HFFc6 (cell line): ENCODE measurements at regions not wholly inside any gene's neighbourhood (a gene's known extent, or its start where the extent isn't known, plus 50 kb on each side); places are given as distances from the start of the nearest gene placed in this dataset.
"Not testable (repeated sequence)": the region's sequence is repeated elsewhere in the genome, so short reads cannot be mapped to it uniquely, and the experiment has no call there.

Experiments
- DNase-seq: peaks from one replicate; pipeline ENCODE4 v3.0.0-alpha.2; 2018
- H3K27ac Mint-ChIP-seq: 2 replicates; pipeline ENCODE4 v1.8.0; 2020; ENCODE audit warnings: mild to moderate bottlenecking, mixed read lengths
- H3K27me3 Mint-ChIP-seq: 2 replicates; pipeline ENCODE4 v1.8.0; 2021; ENCODE audit warnings: mild to moderate bottlenecking, moderate library complexity, mixed read lengths; ENCODE audit not compliant: insufficient read depth
- H3K36me3 Mint-ChIP-seq: 2 replicates; pipeline ENCODE4 v1.8.0; 2021; ENCODE audit warnings: low read depth, mixed read lengths
- H3K4me1 Mint-ChIP-seq: 2 replicates; pipeline ENCODE4 v1.8.0; 2020; ENCODE audit warnings: low read depth, mixed read lengths
- H3K4me3 Mint-ChIP-seq: 2 replicates; pipeline ENCODE4 v1.8.0; 2020; ENCODE audit warnings: mild to moderate bottlenecking, moderate library complexity, mixed read lengths
- H3K9me3 Mint-ChIP-seq: 2 replicates; pipeline ENCODE4 v1.8.0; 2020; ENCODE audit warnings: mild to moderate bottlenecking, mixed read lengths
- TF ChIP-seq, protein P1 (sequence below): fragments of 200-600 bp; sonication (generic); IDR thresholded peaks from 2 replicates; pipeline ENCODE4 v1.5.0; 2021; ENCODE audit warnings: antibody characterized with exemption, mild to moderate bottlenecking

GRCh38 chr15:77892335-77892734, 185.2 kb downstream of the TBC1D2B start:
- H3K36me3 Mint-ChIP-seq = no peaks in the 10 kb centered on the region
- no peak overlapping the region for H3K4me3 Mint-ChIP-seq
- peaks cover 2% of the 10 kb centered on the region; the same call in 1 of the 2 replicates for H3K27me3 Mint-ChIP-seq
- no peak overlapping the region for H3K27ac Mint-ChIP-seq
- no peak for DNase-seq
- H3K9me3 Mint-ChIP-seq = no peaks in the 10 kb centered on the region
- peaks cover 18% of the 10 kb centered on the region for H3K4me1 Mint-ChIP-seq
- TF ChIP-seq, protein P1, sequence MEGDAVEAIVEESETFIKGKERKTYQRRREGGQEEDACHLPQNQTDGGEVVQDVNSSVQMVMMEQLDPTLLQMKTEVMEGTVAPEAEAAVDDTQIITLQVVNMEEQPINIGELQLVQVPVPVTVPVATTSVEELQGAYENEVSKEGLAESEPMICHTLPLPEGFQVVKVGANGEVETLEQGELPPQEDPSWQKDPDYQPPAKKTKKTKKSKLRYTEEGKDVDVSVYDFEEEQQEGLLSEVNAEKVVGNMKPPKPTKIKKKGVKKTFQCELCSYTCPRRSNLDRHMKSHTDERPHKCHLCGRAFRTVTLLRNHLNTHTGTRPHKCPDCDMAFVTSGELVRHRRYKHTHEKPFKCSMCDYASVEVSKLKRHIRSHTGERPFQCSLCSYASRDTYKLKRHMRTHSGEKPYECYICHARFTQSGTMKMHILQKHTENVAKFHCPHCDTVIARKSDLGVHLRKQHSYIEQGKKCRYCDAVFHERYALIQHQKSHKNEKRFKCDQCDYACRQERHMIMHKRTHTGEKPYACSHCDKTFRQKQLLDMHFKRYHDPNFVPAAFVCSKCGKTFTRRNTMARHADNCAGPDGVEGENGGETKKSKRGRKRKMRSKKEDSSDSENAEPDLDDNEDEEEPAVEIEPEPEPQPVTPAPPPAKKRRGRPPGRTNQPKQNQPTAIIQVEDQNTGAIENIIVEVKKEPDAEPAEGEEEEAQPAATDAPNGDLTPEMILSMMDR = no peak

DNA sequence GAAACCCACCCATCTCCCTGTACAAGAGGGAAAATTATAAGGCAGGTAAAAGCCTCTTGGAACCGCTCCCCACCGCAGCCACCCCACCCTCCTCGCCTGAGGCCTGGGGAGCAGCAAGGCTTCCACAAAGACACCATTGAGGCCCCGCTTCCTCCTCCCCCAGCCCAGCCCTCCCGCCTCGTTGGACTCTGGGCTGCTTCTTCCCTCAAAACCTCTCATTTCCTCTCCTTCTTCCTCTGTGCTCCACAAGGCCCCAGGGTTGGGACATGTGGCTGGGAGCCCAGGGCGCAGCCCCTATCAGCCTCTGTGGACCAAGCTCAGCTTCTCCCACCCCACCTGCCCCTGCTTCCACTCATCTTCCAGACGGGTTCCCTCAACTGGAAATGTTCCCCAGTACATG, 185.6 kb downstream of the TBC1D2B start:
- peaks cover 18% of the 10 kb centered on the region for H3K4me1 Mint-ChIP-seq
- H3K4me3 Mint-ChIP-seq, H3K27ac Mint-ChIP-seq, DNase-seq, H3K27me3 Mint-ChIP-seq, H3K9me3 Mint-ChIP-seq, H3K36me3 Mint-ChIP-seq: not testable (repeated sequence)

DNA sequence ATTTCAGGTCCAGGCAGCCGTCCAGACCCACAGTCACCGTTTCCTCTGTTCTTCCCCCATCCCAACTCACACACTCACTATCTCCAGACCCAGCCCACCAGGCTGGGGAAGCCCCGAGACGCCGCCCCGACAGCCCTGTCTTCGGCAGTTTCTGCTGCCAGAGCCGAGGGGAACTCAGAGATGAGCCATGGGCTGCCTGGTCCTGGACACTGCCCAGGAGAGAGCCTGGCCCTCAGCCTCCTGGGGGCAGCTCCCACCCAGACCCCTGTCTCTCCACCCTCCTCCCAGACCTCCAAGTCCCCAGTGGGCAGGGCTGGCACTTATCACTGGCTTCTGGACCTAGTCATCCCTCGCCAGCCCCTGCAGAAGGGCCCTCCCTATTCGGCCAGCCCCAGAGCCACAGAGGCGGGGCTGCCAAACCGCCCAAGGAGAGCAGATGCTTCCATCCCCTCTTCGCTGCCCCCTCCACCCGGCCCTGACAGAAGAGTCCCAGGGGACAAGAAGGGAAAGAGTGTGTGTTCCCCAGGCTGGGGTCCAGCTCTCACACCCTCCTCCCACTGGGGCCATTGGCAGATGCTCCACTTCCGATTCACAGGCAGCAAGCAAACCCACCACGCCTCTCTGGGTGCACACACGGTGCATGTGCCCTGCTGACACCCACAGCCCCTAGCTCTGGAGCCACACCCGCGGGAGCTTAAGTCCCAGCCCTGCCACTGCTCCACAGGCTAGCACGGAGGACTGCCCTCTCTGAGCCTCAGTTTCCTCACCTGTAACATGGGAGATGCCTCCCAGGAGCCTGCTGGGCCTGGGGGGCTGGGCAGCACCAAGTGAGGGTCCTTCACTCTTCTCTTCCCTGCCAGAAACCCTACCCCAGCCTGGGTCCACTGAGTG, 186.4 kb downstream of the TBC1D2B start:
- H3K4me1 Mint-ChIP-seq = peaks cover 18% of the 10 kb centered on the region
- not testable (repeated sequence) for H3K27ac Mint-ChIP-seq, H3K27me3 Mint-ChIP-seq, H3K36me3 Mint-ChIP-seq, H3K4me3 Mint-ChIP-seq, DNase-seq, H3K9me3 Mint-ChIP-seq

GRCh38 chr15:77889828-77890725, 187.4 kb downstream of the TBC1D2B start:
- H3K4me1 Mint-ChIP-seq = peaks cover 18% of the 10 kb centered on the region
- H3K9me3 Mint-ChIP-seq, DNase-seq, H3K27me3 Mint-ChIP-seq, H3K36me3 Mint-ChIP-seq, H3K27ac Mint-ChIP-seq, H3K4me3 Mint-ChIP-seq: not testable (repeated sequence)

- Mint-ChIP-seq H3K27me3 (no peaks in the 10 kb centered on the region; the same call in 1 of the 2 replicates), H3K4me3 (no peak overlapping the region), H3K36me3 (no peaks in the 10 kb centered on the region), H3K9me3 (no peaks in the 10 kb centered on the region), H3K4me1 (peaks cover 18% of the 10 kb centered on the region), H3K27ac (no peak overlapping the region)
- DNase-seq = no peak
- TF ChIP-seq, protein P1 = no peak
Observed at GRCh38 chr15:77889009-77889806, 188.3 kb downstream of the TBC1D2B start.

DNA sequence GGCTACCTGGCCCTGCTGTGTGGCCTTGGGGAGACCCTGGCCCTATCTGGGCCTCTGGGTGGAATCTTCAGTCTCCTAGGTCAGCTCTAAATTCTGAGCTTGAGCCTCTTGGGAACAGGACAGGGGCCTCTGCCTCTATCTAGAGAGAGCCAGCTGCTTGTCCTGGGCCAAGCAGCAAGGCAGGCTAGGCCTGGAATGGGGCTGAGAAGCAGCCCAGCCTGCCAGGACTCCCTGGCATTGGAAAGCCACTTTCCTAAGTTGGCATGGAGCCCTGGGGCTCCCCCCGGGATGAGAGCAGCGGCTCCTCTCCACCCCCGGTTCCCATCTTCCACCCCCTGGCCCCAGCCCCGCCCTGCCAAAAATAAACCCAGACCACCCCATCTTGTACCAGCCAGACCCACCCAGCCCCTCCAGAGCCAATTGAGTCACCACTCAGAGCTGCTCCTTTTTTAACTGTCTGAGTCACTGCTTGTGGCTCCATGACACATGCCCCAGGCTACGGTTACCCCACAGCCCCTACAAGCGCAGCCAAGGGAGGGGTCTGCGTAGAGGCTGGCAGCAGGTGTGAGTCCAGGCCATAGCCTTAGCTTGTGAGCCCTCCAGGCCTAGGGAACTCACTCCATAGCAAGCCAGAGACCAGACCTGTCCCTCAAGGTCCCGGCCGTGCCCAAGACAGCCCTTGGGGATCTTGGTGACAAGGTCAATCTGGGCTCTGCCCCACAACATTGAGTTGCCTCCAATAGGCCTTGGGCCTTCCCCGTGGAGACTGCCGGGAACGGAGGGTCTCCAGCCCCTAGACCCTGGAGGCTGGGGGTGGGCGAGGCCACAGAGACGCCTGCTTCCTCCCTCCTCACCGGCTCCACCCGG, 189.7 kb downstream of the TBC1D2B start:
- Mint-ChIP-seq H3K27ac (peak overlapping the region; percentile 54; the same call in 1 of the 2 replicates), H3K4me1 (peaks cover 18% of the 10 kb centered on the region)
- DNase-seq, H3K36me3 Mint-ChIP-seq, H3K4me3 Mint-ChIP-seq, H3K9me3 Mint-ChIP-seq, H3K27me3 Mint-ChIP-seq: not testable (repeated sequence)
